COR-L47 (cell line): ENCODE measurements at regions not wholly inside any gene's neighbourhood (a gene's known extent, or its start where the extent isn't known, plus 50 kb on each side); places are given as distances from the start of the nearest gene placed in this dataset.
"Not testable (repeated sequence)": the region's sequence is repeated elsewhere in the genome, so short reads cannot be mapped to it uniquely, and the experiment has no call there.

Source experiments
- DNase-seq: peaks from one replicate; lab custom pipeline; 2025; lab: John Stamatoyannopoulos, UW

DNA sequence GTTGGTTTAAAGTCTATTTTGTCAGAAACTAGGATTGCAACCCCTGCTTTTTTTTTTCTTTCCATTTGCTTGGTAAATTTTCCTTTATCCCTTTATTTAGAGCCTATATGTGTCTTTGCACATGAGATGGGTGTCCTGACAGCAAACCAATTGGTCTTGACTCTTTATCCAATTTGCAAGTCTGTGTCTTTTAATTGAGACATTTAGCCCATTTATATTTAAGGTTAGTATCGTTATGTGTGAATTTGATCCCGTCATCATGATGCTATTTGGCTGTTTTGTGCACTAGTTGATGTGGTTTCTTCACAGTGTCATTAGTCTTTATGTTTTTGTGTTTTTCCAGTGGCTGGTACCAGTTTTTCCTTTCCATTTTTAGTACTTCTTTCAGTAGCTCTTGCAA lies 127.7 kb upstream of the ZNF267 start:
- DNase-seq, result no peak

DNA sequence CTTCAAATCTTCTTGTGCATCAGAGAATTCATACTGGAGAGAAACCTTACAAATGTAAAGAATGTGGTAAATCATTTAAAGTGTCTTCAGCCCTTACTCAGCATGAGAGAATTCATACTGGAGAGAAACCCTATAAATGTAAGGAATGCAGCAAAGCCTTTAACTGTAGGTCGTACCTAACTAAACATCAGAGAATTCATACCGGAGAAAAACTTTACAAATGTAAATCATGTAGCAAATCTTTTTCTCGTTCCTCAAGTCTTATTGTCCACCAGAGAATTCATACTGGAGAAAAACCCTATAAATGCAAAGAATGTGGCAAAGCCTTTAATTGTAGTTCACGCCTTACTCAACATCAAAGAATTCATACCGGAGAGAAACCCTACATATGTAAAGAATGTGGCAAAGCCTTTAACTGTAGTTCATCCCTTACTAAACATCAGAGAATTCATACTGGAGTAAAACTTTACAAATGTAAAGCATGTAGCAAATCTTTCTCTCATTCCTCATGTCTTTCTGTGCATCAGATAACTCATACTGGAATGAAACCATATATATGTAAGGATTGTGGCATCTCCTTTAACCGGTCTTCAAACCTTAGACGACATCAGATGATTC lies 118.5 kb upstream of the ZNF267 start:
- no peak for DNase-seq

DNA sequence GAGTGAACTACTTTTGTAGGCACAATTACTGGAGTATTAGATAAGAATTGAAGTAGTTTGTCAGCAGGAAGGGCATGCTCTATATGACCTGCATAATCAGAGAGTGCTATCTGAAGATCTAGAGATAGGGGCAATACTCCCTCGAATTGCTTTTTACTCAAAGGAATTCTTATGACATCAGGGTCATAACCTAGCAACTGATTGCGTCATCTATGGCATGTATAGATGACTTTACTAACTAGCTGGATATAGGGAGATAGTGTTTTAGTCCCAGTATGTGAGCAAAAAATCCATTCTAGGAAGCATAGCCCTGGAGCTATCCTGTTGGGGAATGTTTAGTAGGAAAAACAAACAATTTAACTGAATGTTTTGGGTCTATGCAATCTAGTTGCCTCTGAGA lies 109.5 kb upstream of the ZNF267 start:
- DNase-seq, result no peak

DNA sequence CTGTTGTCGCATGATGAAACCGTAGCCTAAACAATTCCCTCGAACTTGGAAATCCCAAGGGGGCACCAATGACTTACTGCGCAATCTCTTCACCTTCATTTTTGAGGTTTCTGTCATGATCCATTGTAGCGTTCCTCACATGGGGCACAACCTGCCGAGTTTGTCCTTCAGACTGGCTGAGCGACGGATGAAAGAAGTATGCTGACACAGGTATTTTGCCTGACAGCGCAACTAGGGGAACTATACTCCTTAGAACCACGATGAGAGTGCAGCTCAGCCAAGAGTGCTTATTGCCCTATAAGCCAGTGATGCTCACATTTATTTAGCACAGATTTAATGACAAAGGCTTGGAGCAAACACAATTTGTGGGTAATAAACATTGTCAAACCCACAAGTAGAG lies 106.3 kb upstream of the ZNF267 start:
- DNase-seq, result no peak

DNA sequence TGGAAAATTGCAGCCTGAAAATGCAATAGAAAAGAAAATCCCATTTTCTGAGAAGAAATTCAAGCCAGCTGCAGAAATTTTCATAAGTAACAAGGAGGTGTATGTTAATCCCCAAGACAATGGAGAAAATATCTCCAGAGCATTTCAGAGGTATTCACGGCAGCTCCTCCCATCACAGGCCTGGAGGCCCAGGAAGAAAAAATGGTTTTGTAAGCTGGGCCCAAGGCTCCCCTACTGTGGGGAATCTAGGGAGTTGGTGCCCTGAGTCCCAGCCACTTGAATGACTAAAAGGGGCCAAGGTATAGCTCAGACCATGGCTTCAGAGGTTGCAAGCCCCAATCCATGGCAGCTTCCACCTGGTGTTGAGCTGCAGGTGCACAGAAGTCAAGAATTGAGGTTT lies 93.3 kb upstream of the ZNF267 start:
- no peak for DNase-seq

DNA sequence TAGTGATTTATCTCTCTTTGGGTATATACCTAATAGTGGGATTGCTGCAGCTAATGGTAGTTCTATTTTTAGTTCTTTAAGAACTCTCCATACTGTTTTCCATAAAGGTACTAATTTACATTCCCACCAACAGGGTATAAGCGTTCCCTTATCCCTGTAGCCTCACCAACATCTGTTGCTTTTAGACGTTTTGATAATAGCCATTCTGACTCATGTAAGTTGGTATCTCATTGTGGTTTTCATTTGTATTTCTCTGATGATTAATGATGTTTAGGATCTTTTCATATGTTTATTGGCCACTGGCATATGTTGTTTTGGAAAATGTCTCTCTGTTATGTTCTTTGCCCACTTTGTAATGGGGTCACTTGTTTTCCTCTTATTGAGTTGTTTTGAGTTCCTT lies 88.5 kb upstream of the ZNF267 start:
- no peak for DNase-seq

DNA sequence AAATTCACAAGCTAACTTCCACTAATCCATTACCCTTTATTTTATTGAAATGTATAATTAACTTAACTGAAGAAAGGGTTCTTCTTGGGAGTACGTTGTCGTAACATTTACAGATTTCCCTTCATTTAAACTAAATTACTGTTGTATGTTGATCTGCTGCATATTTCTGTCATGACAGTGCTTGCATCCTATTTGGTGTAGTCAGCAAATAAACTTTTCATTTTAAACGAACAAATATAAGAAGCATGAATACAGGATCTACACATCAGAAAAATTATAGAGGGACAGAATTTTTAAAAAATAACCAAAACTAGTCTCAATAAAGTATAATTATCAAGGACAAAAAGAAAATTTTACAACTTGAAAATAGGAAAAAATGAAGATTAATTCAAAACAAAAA lies 66.5 kb upstream of the ZNF267 start:
- no peak for DNase-seq

DNA sequence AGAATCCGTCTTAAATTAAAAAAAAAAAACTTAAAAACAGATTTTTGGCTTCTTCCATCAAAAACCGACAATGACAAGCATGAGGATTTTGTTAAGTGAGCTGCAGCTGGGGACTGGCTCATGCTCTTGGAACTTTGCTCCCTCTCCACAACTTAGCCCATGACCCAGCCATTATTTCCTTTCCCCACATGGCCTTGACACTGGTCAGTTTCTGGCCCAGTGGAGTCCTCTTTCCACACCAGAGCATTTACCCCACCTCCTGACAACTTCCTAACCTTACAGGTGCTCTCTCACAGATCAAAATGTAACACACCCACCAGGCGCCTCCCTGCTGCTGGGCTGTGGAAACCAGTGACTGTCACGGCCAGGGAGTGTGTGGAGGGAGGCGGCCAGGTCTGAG lies 62.7 kb upstream of the ZNF267 start:
- DNase-seq, result no peak

DNA sequence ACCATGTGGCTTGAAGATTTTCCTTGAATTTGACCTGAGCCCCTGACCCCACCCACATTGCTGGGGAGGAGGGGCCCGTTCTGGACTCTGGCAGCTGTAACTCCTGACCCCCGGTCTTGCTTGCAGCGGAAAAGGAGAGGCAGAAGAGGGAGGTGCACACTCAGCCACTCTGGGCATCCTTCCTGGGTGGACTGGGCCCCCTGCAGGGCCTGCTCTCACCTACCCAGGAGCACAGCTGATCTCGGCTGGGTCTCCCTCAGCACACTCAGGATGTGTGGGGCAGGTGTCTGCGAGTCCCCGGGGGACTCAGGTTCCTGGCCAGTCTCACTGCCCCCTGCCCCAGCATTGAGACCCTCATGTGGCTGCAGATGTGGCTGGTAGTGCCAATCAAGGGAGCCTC lies 57.5 kb upstream of the ZNF267 start:
- DNase-seq, result not testable (repeated sequence)

DNA sequence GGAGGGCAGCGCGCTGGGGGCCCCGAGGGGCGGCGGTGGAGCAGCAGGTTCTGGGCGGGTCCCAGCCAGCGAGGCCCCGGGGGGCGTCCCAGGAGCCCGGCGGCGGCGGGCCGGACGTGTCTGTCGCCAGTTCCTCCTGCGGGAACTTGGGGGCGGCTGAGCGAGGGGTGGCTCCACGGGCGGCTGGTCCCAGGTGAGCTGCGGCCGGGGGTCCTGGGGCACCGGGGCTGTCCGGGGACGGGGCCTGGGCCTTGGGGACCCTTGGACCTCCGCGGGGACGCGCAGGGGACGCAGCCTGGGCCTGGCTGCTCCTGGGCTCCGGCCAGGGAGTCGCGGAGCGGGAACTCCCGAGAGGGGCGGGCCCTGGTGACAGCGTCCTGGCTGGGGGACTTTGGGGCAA lies 54.2 kb upstream of the ZNF267 start:
- DNase-seq, result no peak

DNA sequence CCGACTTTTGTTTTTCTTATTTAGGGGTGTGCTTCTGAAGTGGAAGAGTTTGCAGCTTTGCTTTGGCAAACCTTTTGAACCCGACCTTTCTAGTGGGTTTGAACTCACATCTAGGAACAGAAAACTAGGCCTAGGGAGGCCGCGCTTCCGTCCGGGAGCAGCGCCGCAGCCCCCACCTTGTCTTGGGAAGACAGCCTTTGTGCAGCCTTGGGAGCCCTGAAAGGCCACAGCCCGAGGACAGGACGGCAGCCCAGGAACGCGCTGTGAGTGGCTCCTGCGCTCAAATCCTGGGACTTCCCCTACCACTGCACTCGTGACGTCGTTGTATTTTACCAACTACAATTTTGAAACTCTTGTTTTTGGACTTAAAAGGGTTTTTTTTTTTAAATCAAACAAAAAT lies 53.7 kb upstream of the ZNF267 start:
- DNase-seq, result no peak
